CD4-positive, CD25-positive, alpha-beta regulatory T cell (primary cell): ENCODE measurements at regions not wholly inside any gene's neighbourhood (a gene's known extent, or its start where the extent isn't known, plus 50 kb on each side); places are given as distances from the start of the nearest gene placed in this dataset.
"Not testable (repeated sequence)": the region's sequence is repeated elsewhere in the genome, so short reads cannot be mapped to it uniquely, and the experiment has no call there.

Experiments used
- ATAC-seq, 2 donors: fragments of 150-1000 bp; cut with Tn5 transposase; one replicate each; pipeline ENCODE4 v1.10.0; 2021; ENCODE audit warnings: low read depth in 2 of 2, moderate number of reproducible peaks in 2 of 2, moderate library complexity in 1 of 2
- DNase-seq, 3 donors: peaks; one replicate each; pipeline versions ENCODE4 v3.0.0 to v3.0.0-alpha.2; 2012 to 2022; ENCODE audit warnings: mixed read lengths in 1 of 3
- H3K27ac ChIP-seq: one replicate; pipeline ENCODE4 v1.7.0; 2013; ENCODE audit warnings: mild to moderate bottlenecking, low read length; ENCODE audit not compliant: insufficient read depth, poor library complexity, severe bottlenecking
- H3K27me3 ChIP-seq: one replicate; pipeline ENCODE4 v1.7.0; 2013; ENCODE audit warnings: low read length; ENCODE audit not compliant: control insufficient read depth, insufficient read depth
- H3K36me3 ChIP-seq: one replicate; pipeline ENCODE4 v1.7.0; 2013; ENCODE audit warnings: mild to moderate bottlenecking, low read length, moderate library complexity; ENCODE audit not compliant: control insufficient read depth, insufficient read depth
- H3K4me1 ChIP-seq: 2 replicates; pipeline ENCODE4 v1.7.0; 2013; ENCODE audit warnings: mild to moderate bottlenecking, low read length; ENCODE audit not compliant: insufficient read depth, control insufficient read depth, poor library complexity, severe bottlenecking
- H3K4me3 ChIP-seq: one replicate; pipeline ENCODE4 v1.7.0; 2013; ENCODE audit warnings: low read depth, mild to moderate bottlenecking, low read length, moderate library complexity
- H3K9me3 ChIP-seq, 2 experiments: 1 replicate in 1 of 2; 2 replicates in 1 of 2; pipeline ENCODE4 v1.7.0; 2013; ENCODE audit warnings: low read length in 2 of 2, mild to moderate bottlenecking in 1 of 2, moderate library complexity in 1 of 2; ENCODE audit not compliant: control insufficient read depth in 2 of 2
- H3K27ac Mint-ChIP-seq, 3 donors: one replicate each; pipeline ENCODE4 v1.8.0; 2020 to 2022; ENCODE audit warnings: mild to moderate bottlenecking in 3 of 3, mixed read lengths in 3 of 3, moderate library complexity in 2 of 3
- H3K27me3 Mint-ChIP-seq: one replicate; pipeline ENCODE4 v1.8.0; 2022; ENCODE audit warnings: mild to moderate bottlenecking, mixed read lengths
- H3K36me3 Mint-ChIP-seq: one replicate; pipeline ENCODE4 v1.8.0; 2020; ENCODE audit warnings: mixed read lengths
- H3K4me1 Mint-ChIP-seq, 4 donors: one replicate each; pipeline ENCODE4 v1.8.0; 2020 to 2022; ENCODE audit warnings: mixed read lengths in 4 of 4, mild to moderate bottlenecking in 1 of 4
- H3K4me3 Mint-ChIP-seq, 4 donors: one replicate each; pipeline ENCODE4 v1.8.0; 2020 to 2022; ENCODE audit warnings: mild to moderate bottlenecking in 4 of 4, mixed read lengths in 4 of 4, moderate library complexity in 3 of 4
- H3K9me3 Mint-ChIP-seq, 7 donors: one replicate each; pipeline ENCODE4 v1.8.0; 2020 to 2022; ENCODE audit warnings: mixed read lengths in 7 of 7, mild to moderate bottlenecking in 3 of 7, moderate library complexity in 2 of 7

- Mint-ChIP-seq H3K4me1 (no peaks in the 10 kb centered on the region), H3K4me3 (no peak overlapping the region), H3K27ac (no peak overlapping the region), H3K36me3 (no peaks in the 10 kb centered on the region), H3K9me3 (peaks cover 0 to 23% (median 4%) of the 10 kb centered on the region in 7 donors), H3K27me3 (no peaks in the 10 kb centered on the region)
- Histone ChIP-seq H3K27me3 (no peaks in the 10 kb centered on the region), H3K9me3 (peaks cover 0 to 6% of the 10 kb centered on the region in 2 experiments), H3K36me3 (no peaks in the 10 kb centered on the region), H3K4me3 (no peak overlapping the region), H3K27ac (no peak overlapping the region), H3K4me1 (no peaks in the 10 kb centered on the region)
- DNase-seq = no peak
- no peak for ATAC-seq
Measured at GRCh38 chr4:63226229-63226628, 1183.0 kb downstream of the TECRL start.

GRCh38 chr4:63222466-63222865 lies 1186.8 kb downstream of the TECRL start:
- Mint-ChIP-seq H3K9me3 (peaks cover 0 to 25% (median 15%) of the 10 kb centered on the region in 7 donors), H3K36me3 (no peaks in the 10 kb centered on the region), H3K27me3 (no peaks in the 10 kb centered on the region), H3K4me1 (no peaks in the 10 kb centered on the region), H3K4me3 (no peak overlapping the region), H3K27ac (no peak overlapping the region)
- H3K27ac ChIP-seq = no peak overlapping the region
- H3K36me3 ChIP-seq = no peaks in the 10 kb centered on the region
- DNase-seq = no peak
- H3K4me3 ChIP-seq = no peak overlapping the region
- no peaks in the 10 kb centered on the region for H3K27me3 ChIP-seq
- H3K4me1 ChIP-seq = no peaks in the 10 kb centered on the region
- no peak for ATAC-seq
- H3K9me3 ChIP-seq = peaks cover 0 to 14% of the 10 kb centered on the region in 2 experiments

GRCh38 chr4:63221477-63221876 lies 1187.8 kb downstream of the TECRL start:
- DNase-seq = no peak
- no peak overlapping the region for H3K27ac ChIP-seq
- H3K27me3 ChIP-seq = no peaks in the 10 kb centered on the region
- H3K27ac Mint-ChIP-seq = no peak overlapping the region
- no peaks in the 10 kb centered on the region for H3K4me1 ChIP-seq
- H3K9me3 Mint-ChIP-seq = peaks cover 0 to 25% (median 12%) of the 10 kb centered on the region in 7 donors
- H3K4me3 ChIP-seq = no peak overlapping the region
- peaks cover 0 to 18% of the 10 kb centered on the region in 2 experiments for H3K9me3 ChIP-seq
- ATAC-seq = no peak
- no peaks in the 10 kb centered on the region for H3K36me3 Mint-ChIP-seq
- no peaks in the 10 kb centered on the region for H3K36me3 ChIP-seq
- no peak overlapping the region for H3K4me3 Mint-ChIP-seq
- no peaks in the 10 kb centered on the region for H3K4me1 Mint-ChIP-seq
- no peaks in the 10 kb centered on the region for H3K27me3 Mint-ChIP-seq

GRCh38 chr4:63218856-63219255 lies 1190.4 kb downstream of the TECRL start:
- no peaks in the 10 kb centered on the region for H3K4me1 Mint-ChIP-seq
- H3K27me3 Mint-ChIP-seq = no peaks in the 10 kb centered on the region
- no peak overlapping the region for H3K4me3 Mint-ChIP-seq
- H3K36me3 Mint-ChIP-seq = no peaks in the 10 kb centered on the region
- Histone ChIP-seq H3K4me1 (no peaks in the 10 kb centered on the region), H3K9me3 (peaks cover 0 to 13% of the 10 kb centered on the region in 2 experiments), H3K4me3 (no peak overlapping the region), H3K36me3 (no peaks in the 10 kb centered on the region), H3K27ac (no peak overlapping the region), H3K27me3 (no peaks in the 10 kb centered on the region)
- H3K9me3 Mint-ChIP-seq = peaks cover 0 to 38% (median 12%) of the 10 kb centered on the region in 7 donors
- DNase-seq = no peak
- no peak for ATAC-seq
- H3K27ac Mint-ChIP-seq = no peak overlapping the region

- Histone ChIP-seq H3K4me3 (no peak overlapping the region), H3K9me3 (peaks cover 2 to 10% of the 10 kb centered on the region in 2 experiments), H3K27me3 (no peaks in the 10 kb centered on the region), H3K27ac (no peak overlapping the region), H3K36me3 (no peaks in the 10 kb centered on the region), H3K4me1 (no peaks in the 10 kb centered on the region)
- no peak overlapping the region for H3K4me3 Mint-ChIP-seq
- no peaks in the 10 kb centered on the region for H3K27me3 Mint-ChIP-seq
- H3K27ac Mint-ChIP-seq = no peak overlapping the region
- H3K4me1 Mint-ChIP-seq = no peaks in the 10 kb centered on the region
- ATAC-seq (no peak), DNase-seq (no peak)
- H3K36me3 Mint-ChIP-seq = no peaks in the 10 kb centered on the region
- peaks cover 4 to 45% (median 19%) of the 10 kb centered on the region in 7 donors for H3K9me3 Mint-ChIP-seq
Measured at GRCh38 chr4:63214076-63214475, 1195.2 kb downstream of the TECRL start.

- Histone ChIP-seq H3K27ac (no peak overlapping the region), H3K36me3 (no peaks in the 10 kb centered on the region), H3K4me3 (no peak overlapping the region), H3K27me3 (no peaks in the 10 kb centered on the region), H3K4me1 (no peaks in the 10 kb centered on the region), H3K9me3 (peaks cover under 1 to 2% of the 10 kb centered on the region in 2 experiments)
- Mint-ChIP-seq H3K27ac (no peak overlapping the region), H3K9me3 (peaks cover 6 to 48% (median 9%) of the 10 kb centered on the region in 7 donors), H3K4me1 (no peaks in the 10 kb centered on the region), H3K36me3 (no peaks in the 10 kb centered on the region), H3K4me3 (no peak overlapping the region), H3K27me3 (no peaks in the 10 kb centered on the region)
- ATAC-seq (no peak), DNase-seq (no peak)
Measured at GRCh38 chr4:63211776-63212479, 1197.3 kb downstream of the TECRL start.

GRCh38 chr4:63211375-63211774 lies 1197.9 kb downstream of the TECRL start:
- H3K27me3 Mint-ChIP-seq = no peaks in the 10 kb centered on the region
- ATAC-seq = no peak
- no peak overlapping the region for H3K27ac ChIP-seq

GRCh38 chr4:63193029-63193428 lies 1216.2 kb downstream of the TECRL start:
- not testable (repeated sequence) for H3K36me3 Mint-ChIP-seq, H3K27me3 ChIP-seq, H3K27ac ChIP-seq, ATAC-seq, H3K4me3 ChIP-seq, H3K4me3 Mint-ChIP-seq, H3K27ac Mint-ChIP-seq, H3K4me1 Mint-ChIP-seq, H3K27me3 Mint-ChIP-seq, H3K36me3 ChIP-seq, H3K4me1 ChIP-seq, DNase-seq, H3K9me3 ChIP-seq
- peaks cover 2 to 19% (median 12%) of the 10 kb centered on the region in 7 donors for H3K9me3 Mint-ChIP-seq

More at GRCh38 chr4:63211375-63211774, 1197.9 kb downstream of the TECRL start:
- no peaks in the 10 kb centered on the region for H3K4me1 Mint-ChIP-seq
- Histone ChIP-seq H3K4me3 (no peak overlapping the region), H3K4me1 (no peaks in the 10 kb centered on the region), H3K9me3 (peaks cover 0 to 2% of the 10 kb centered on the region in 2 experiments), H3K36me3 (no peaks in the 10 kb centered on the region), H3K27me3 (no peaks in the 10 kb centered on the region)
- DNase-seq = no peak
- H3K36me3 Mint-ChIP-seq = no peaks in the 10 kb centered on the region
- no peak overlapping the region for H3K27ac Mint-ChIP-seq
- H3K9me3 Mint-ChIP-seq = peaks cover 4 to 43% (median 9%) of the 10 kb centered on the region in 7 donors
- H3K4me3 Mint-ChIP-seq = no peak overlapping the region
